ENCODE measurements at regions not wholly inside any gene's neighbourhood (a gene's known extent, or its start where the extent isn't known, plus 50 kb on each side); places are given as distances from the start of the nearest gene placed in this dataset.

- POLR2A ChIA-PET = no interaction called here
- intact Hi-C loops (cut with micrococcal nuclease) = no loop called here
- no peak overlapping the region for H3K4me3 Mint-ChIP-seq
- ATAC-seq (no peak), DNase-seq (no peak)
- CTCF ChIA-PET = no interaction called here
- no peak for TF ChIP-seq CTCF (IDR thresholded peaks at IDR 0.05)
- peaks cover 2% of the 10 kb centered on the region for H3K9me3 Mint-ChIP-seq
- H3K27ac Mint-ChIP-seq = no peak overlapping the region
- no peaks in the 10 kb centered on the region for H3K4me1 Mint-ChIP-seq (ENCODE audit: low read depth)
- H3K27me3 Mint-ChIP-seq = no peaks in the 10 kb centered on the region
- H3K36me3 Mint-ChIP-seq (ENCODE audit: low read depth) = no peaks in the 10 kb centered on the region
These were observed 402.1 kb upstream of the CHD6 start for GRCh38 chr20:42020316-42020715.

GRCh38 chr20:42018979-42019378, 400.8 kb upstream of the CHD6 start:
- Mint-ChIP-seq H3K36me3 (ENCODE audit: low read depth) (no peaks in the 10 kb centered on the region), H3K4me3 (no peak overlapping the region), H3K27me3 (no peaks in the 10 kb centered on the region), H3K27ac (no peak overlapping the region), H3K4me1 (ENCODE audit: low read depth) (no peaks in the 10 kb centered on the region), H3K9me3 (peaks cover 2% of the 10 kb centered on the region)
- no peak for ATAC-seq
- ChIA-PET POLR2A (no interaction called here), CTCF (no interaction called here)
- no peak for TF ChIP-seq CTCF (IDR thresholded peaks at IDR 0.05)
- DNase-seq = peak; percentile 7
- intact Hi-C loops (cut with micrococcal nuclease) = no loop called here

GRCh38 chr20:42010090-42010489, 391.9 kb upstream of the CHD6 start:
- H3K4me1 Mint-ChIP-seq (ENCODE audit: low read depth) = no peaks in the 10 kb centered on the region
- TF ChIP-seq CTCF (IDR thresholded peaks at IDR 0.05) = no peak
- no peak overlapping the region for H3K4me3 Mint-ChIP-seq
- intact Hi-C loops (cut with micrococcal nuclease) = no loop called here
- CTCF ChIA-PET = no interaction called here
- H3K27me3 Mint-ChIP-seq = no peaks in the 10 kb centered on the region
- no peak for DNase-seq
- H3K27ac Mint-ChIP-seq = no peak overlapping the region
- POLR2A ChIA-PET = no interaction called here
- H3K36me3 Mint-ChIP-seq (ENCODE audit: low read depth) = no peaks in the 10 kb centered on the region
- ATAC-seq = no peak
- H3K9me3 Mint-ChIP-seq = peaks cover 3% of the 10 kb centered on the region

- H3K4me1 Mint-ChIP-seq (ENCODE audit: low read depth) = no peaks in the 10 kb centered on the region
- H3K36me3 Mint-ChIP-seq (ENCODE audit: low read depth) = no peaks in the 10 kb centered on the region
- intact Hi-C loops (cut with micrococcal nuclease) = no loop called here
- TF ChIP-seq CTCF (IDR thresholded peaks at IDR 0.05) = no peak
- POLR2A ChIA-PET = no interaction called here
- no peaks in the 10 kb centered on the region for H3K27me3 Mint-ChIP-seq
- H3K9me3 Mint-ChIP-seq = peaks cover 3% of the 10 kb centered on the region
- CTCF ChIA-PET = no interaction called here
- no peak overlapping the region for H3K27ac Mint-ChIP-seq
- DNase-seq = no peak
- no peak overlapping the region for H3K4me3 Mint-ChIP-seq
- no peak for ATAC-seq
These were observed 389.1 kb upstream of the CHD6 start for GRCh38 chr20:42007251-42007650.

GRCh38 chr20:42005211-42005610, 387.0 kb upstream of the CHD6 start:
- Mint-ChIP-seq H3K9me3 (peaks cover 1% of the 10 kb centered on the region), H3K27ac (no peak overlapping the region), H3K4me3 (no peak overlapping the region), H3K27me3 (no peaks in the 10 kb centered on the region), H3K36me3 (ENCODE audit: low read depth) (no peaks in the 10 kb centered on the region), H3K4me1 (ENCODE audit: low read depth) (no peaks in the 10 kb centered on the region)
- ATAC-seq (no peak), DNase-seq (no peak)
- TF ChIP-seq CTCF (IDR thresholded peaks at IDR 0.05) = no peak
- intact Hi-C loops (cut with micrococcal nuclease) = no loop called here
- ChIA-PET CTCF (no interaction called here), POLR2A (no interaction called here)
